Neural cell (in vitro differentiated cells): ENCODE measurements at regions not wholly inside any gene's neighbourhood (a gene's known extent, or its start where the extent isn't known, plus 50 kb on each side); places are given as distances from the start of the nearest gene placed in this dataset.

Source experiments
- H2AFZ ChIP-seq: fragments of 200-600, 300-800 bp; sonication (generic), shearing (Covaris generic); 2 replicates; pipeline ENCODE4 v1.6.0; 2014; ENCODE audit warnings: low read depth, mild to moderate bottlenecking, antibody characterized with exemption, low read length, moderate library complexity
- H3F3A ChIP-seq: fragments of 200-600 bp; shearing (Covaris generic); 2 replicates; pipeline ENCODE4 v1.6.1; 2016; ENCODE audit warnings: mild to moderate bottlenecking, moderate library complexity, mixed read lengths, antibody characterized with exemption, low read length; ENCODE audit not compliant: insufficient read depth, poor library complexity, severe bottlenecking
- H3K27ac ChIP-seq: fragments of 200-600, 300-800 bp; sonication (generic), shearing (Covaris generic); 2 replicates; pipeline ENCODE4 v1.5.1; 2014; ENCODE audit warnings: mild to moderate bottlenecking, low read length, moderate library complexity
- H3K27me3 ChIP-seq: fragments of 300-800, 200-600 bp; sonication (generic), shearing (Covaris generic); 2 replicates; pipeline ENCODE4 v1.6.0; 2014; ENCODE audit warnings: mild to moderate bottlenecking, low read depth, low read length, moderate library complexity; ENCODE audit not compliant: insufficient read depth
- H3K36me3 ChIP-seq: fragments of 300-800, 200-600 bp; sonication (generic), shearing (Covaris generic); 2 replicates; pipeline ENCODE4 v1.5.1; 2014; ENCODE audit warnings: mild to moderate bottlenecking, antibody characterized with exemption, low read length, moderate library complexity; ENCODE audit not compliant: insufficient read depth
- H3K4me2 ChIP-seq: fragments of 300-800, 200-600 bp; sonication (generic), shearing (Covaris generic); 2 replicates; pipeline ENCODE4 v1.6.0; 2014; ENCODE audit warnings: mild to moderate bottlenecking, low read length
- H3K4me3 ChIP-seq: fragments of 300-800, 200-600 bp; sonication (generic), shearing (Covaris generic); 2 replicates; pipeline ENCODE4 v1.5.1; 2014; ENCODE audit warnings: mild to moderate bottlenecking, low read length, moderate library complexity
- H3K79me2 ChIP-seq: fragments of 200-600 bp; shearing (Covaris generic); replicated peaks from 2 replicates; pipeline ENCODE4 v1.6.0; 2014; ENCODE audit warnings: mild to moderate bottlenecking, low read length, moderate library complexity; ENCODE audit not compliant: insufficient read depth
- H3K9ac ChIP-seq: fragments of 300-800, 200-600 bp; sonication (generic), shearing (Covaris generic); 2 replicates; pipeline ENCODE4 v1.6.1; 2016; ENCODE audit warnings: mild to moderate bottlenecking, low read length, mixed read lengths
- H3K9me2 ChIP-seq: fragments of 200-600 bp; shearing (Covaris generic); 2 replicates; pipeline ENCODE4 v1.6.1; 2016; ENCODE audit warnings: mild to moderate bottlenecking, low read length, mixed read lengths; ENCODE audit not compliant: insufficient read depth
- H3K9me3 ChIP-seq: fragments of 200-600, 300-800 bp; sonication (generic), shearing (Covaris generic); 2 replicates; pipeline ENCODE4 v1.6.1; 2016; ENCODE audit warnings: mild to moderate bottlenecking, mixed run types, low read length, moderate library complexity, mixed read lengths
- H4K20me1 ChIP-seq: fragments of 200-600 bp; shearing (Covaris generic); 2 replicates; pipeline ENCODE4 v1.6.1; 2016; ENCODE audit warnings: mild to moderate bottlenecking, mixed run types; ENCODE audit not compliant: insufficient read depth
- CTCF ChIP-seq: fragments of 450-650 bp; IDR thresholded peaks from 2 replicates; pipeline ENCODE4 v1.5.1; 2014; ENCODE audit warnings: antibody characterized with exemption, mild to moderate bottlenecking, moderate library complexity; ENCODE audit not compliant: poor library complexity, severe bottlenecking
- EP300 ChIP-seq: fragments of 450-650 bp; conservative IDR thresholded peaks from 2 replicates; pipeline ENCODE4 v1.6.1; 2014; ENCODE audit warnings: antibody characterized with exemption, mild to moderate bottlenecking, moderate library complexity; ENCODE audit not compliant: poor library complexity, severe bottlenecking
- EZH2 ChIP-seq: fragments of 200-600, 300-800 bp; shearing (Covaris generic), sonication (generic); IDR thresholded peaks from 2 replicates; pipeline ENCODE4 v1.6.1; 2014; ENCODE audit warnings: antibody characterized with exemption, low read length, borderline replicate concordance, mild to moderate bottlenecking; ENCODE audit not compliant: insufficient read depth, poor library complexity, severe bottlenecking
- MXI1 ChIP-seq: fragments of 450-650 bp; conservative IDR thresholded peaks from 2 replicates; pipeline ENCODE4 v1.6.1; 2014; ENCODE audit warnings: antibody characterized with exemption, mild to moderate bottlenecking; ENCODE audit not compliant: poor library complexity, severe bottlenecking
- POLR2AphosphoS5 ChIP-seq: IDR thresholded peaks from 2 replicates; pipeline ENCODE4 v1.6.1; 2012
- RAD21 ChIP-seq: fragments of 450-650 bp; conservative IDR thresholded peaks from 2 replicates; pipeline ENCODE4 v1.6.1; 2014; ENCODE audit warnings: antibody characterized with exemption, mild to moderate bottlenecking, moderate library complexity
- SMC3 ChIP-seq: fragments of 450-650 bp; conservative IDR thresholded peaks from 2 replicates; pipeline ENCODE4 v1.6.1; 2014; ENCODE audit warnings: antibody characterized with exemption, mild to moderate bottlenecking, moderate library complexity; ENCODE audit not compliant: poor library complexity
- TAF1 ChIP-seq: IDR thresholded peaks from 2 replicates; pipeline ENCODE4 v1.6.1; 2012; ENCODE audit warnings: low read depth
- TF ChIP-seq, protein P1 (sequence below): IDR thresholded peaks from 2 replicates; pipeline ENCODE4 v1.6.1; 2012; ENCODE audit warnings: borderline replicate concordance

- Histone ChIP-seq H3K9me2 (no peaks in the 10 kb centered on the region), H3F3A (no peaks in the 10 kb centered on the region), H3K4me3 (no peak overlapping the region), H3K4me2 (no peak overlapping the region), H3K9me3 (no peaks in the 10 kb centered on the region), H3K27me3 (no peaks in the 10 kb centered on the region), H3K9ac (no peak overlapping the region), H3K79me2 (no peaks in the 10 kb centered on the region), H3K36me3 (no peaks in the 10 kb centered on the region), H3K27ac (no peak overlapping the region), H2AFZ (no peak overlapping the region), H4K20me1 (no peaks in the 10 kb centered on the region)
- no peak for TF ChIP-seq TAF1
- TF ChIP-seq POLR2AphosphoS5 = no peak
- no peak for TF ChIP-seq SMC3
- TF ChIP-seq, protein P1, sequence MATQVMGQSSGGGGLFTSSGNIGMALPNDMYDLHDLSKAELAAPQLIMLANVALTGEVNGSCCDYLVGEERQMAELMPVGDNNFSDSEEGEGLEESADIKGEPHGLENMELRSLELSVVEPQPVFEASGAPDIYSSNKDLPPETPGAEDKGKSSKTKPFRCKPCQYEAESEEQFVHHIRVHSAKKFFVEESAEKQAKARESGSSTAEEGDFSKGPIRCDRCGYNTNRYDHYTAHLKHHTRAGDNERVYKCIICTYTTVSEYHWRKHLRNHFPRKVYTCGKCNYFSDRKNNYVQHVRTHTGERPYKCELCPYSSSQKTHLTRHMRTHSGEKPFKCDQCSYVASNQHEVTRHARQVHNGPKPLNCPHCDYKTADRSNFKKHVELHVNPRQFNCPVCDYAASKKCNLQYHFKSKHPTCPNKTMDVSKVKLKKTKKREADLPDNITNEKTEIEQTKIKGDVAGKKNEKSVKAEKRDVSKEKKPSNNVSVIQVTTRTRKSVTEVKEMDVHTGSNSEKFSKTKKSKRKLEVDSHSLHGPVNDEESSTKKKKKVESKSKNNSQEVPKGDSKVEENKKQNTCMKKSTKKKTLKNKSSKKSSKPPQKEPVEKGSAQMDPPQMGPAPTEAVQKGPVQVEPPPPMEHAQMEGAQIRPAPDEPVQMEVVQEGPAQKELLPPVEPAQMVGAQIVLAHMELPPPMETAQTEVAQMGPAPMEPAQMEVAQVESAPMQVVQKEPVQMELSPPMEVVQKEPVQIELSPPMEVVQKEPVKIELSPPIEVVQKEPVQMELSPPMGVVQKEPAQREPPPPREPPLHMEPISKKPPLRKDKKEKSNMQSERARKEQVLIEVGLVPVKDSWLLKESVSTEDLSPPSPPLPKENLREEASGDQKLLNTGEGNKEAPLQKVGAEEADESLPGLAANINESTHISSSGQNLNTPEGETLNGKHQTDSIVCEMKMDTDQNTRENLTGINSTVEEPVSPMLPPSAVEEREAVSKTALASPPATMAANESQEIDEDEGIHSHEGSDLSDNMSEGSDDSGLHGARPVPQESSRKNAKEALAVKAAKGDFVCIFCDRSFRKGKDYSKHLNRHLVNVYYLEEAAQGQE = no peak
- TF ChIP-seq CTCF = no peak
- TF ChIP-seq EZH2 = no peak
- no peak for TF ChIP-seq MXI1
- TF ChIP-seq EP300 = no peak
- TF ChIP-seq RAD21 = no peak
Observed at GRCh38 chr9:26723486-26723885, 169.1 kb downstream of the CAAP1 start.

DNA sequence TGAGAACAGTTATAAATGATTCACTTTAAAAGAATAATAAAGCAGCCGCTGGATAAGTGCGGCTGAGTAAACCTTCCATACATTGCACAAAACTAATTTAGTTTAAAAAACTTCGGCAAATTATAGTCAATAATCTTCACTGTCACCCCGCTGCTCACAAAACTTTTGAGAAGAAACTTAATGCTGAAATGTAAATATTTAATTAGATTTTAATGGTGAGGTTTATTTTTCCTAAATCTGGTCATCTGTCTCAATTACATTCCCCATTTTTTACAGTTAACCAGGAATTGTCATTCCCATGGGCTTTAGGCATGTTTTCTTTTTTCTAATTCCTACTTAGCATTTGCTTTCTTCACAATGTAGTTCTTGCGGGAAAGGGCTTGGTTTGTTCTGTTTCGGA, 169.8 kb downstream of the CAAP1 start:
- H3K4me2 ChIP-seq = no peak overlapping the region
- H3K9me2 ChIP-seq = no peaks in the 10 kb centered on the region
- H3K27me3 ChIP-seq = no peaks in the 10 kb centered on the region
- no peak overlapping the region for H2AFZ ChIP-seq
- TF ChIP-seq MXI1 = no peak
- TF ChIP-seq POLR2AphosphoS5 = no peak
- no peak for TF ChIP-seq RAD21
- TF ChIP-seq, protein P1 = no peak
- no peak for TF ChIP-seq TAF1
- no peak for TF ChIP-seq SMC3
- TF ChIP-seq EP300 = no peak
- no peak for TF ChIP-seq CTCF
- no peak overlapping the region for H3K4me3 ChIP-seq
- no peaks in the 10 kb centered on the region for H3K79me2 ChIP-seq
- no peak overlapping the region for H3K9ac ChIP-seq
- H3F3A ChIP-seq = no peaks in the 10 kb centered on the region
- no peaks in the 10 kb centered on the region for H3K9me3 ChIP-seq
- no peak overlapping the region for H3K27ac ChIP-seq
- H3K36me3 ChIP-seq = no peaks in the 10 kb centered on the region
- H4K20me1 ChIP-seq = no peaks in the 10 kb centered on the region
